ENCODE measurements at regions not wholly inside any gene's neighbourhood (a gene's known extent, or its start where the extent isn't known, plus 50 kb on each side); places are given as distances from the start of the nearest gene placed in this dataset.

- ChIA-PET CTCF (no interaction called here), POLR2A (no interaction called here)
- H3K4me3 ChIP-seq (ENCODE audit: low read depth, low read length) = no peak overlapping the region
- intact Hi-C loops (cut with micrococcal nuclease; ENCODE audit: unreplicated experiment) = no loop called here
- BruUV-seq (replicated peaks) = no TSS peak
- peaks cover 53% of the 10 kb centered on the region for H3K9me3 Mint-ChIP-seq (ENCODE audit: unreplicated experiment)
- H3K36me3 Mint-ChIP-seq (ENCODE audit: insufficient read depth, unreplicated experiment) = no peaks in the 10 kb centered on the region
- H3K36me3 ChIP-seq (ENCODE audit: control insufficient read depth, insufficient read depth, low read length) = no peaks in the 10 kb centered on the region
- TF ChIP-seq, protein P1, sequence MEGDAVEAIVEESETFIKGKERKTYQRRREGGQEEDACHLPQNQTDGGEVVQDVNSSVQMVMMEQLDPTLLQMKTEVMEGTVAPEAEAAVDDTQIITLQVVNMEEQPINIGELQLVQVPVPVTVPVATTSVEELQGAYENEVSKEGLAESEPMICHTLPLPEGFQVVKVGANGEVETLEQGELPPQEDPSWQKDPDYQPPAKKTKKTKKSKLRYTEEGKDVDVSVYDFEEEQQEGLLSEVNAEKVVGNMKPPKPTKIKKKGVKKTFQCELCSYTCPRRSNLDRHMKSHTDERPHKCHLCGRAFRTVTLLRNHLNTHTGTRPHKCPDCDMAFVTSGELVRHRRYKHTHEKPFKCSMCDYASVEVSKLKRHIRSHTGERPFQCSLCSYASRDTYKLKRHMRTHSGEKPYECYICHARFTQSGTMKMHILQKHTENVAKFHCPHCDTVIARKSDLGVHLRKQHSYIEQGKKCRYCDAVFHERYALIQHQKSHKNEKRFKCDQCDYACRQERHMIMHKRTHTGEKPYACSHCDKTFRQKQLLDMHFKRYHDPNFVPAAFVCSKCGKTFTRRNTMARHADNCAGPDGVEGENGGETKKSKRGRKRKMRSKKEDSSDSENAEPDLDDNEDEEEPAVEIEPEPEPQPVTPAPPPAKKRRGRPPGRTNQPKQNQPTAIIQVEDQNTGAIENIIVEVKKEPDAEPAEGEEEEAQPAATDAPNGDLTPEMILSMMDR (IDR thresholded peaks at IDR 0.05; ENCODE audit: insufficient read depth in 1 of 2, low read depth in 1 of 2, low read length in 1 of 2, severe bottlenecking in 1 of 2, unreplicated experiment in 1 of 2) = peak in 1 of 2 experiments; percentile 11
- H3K27ac Mint-ChIP-seq (ENCODE audit: unreplicated experiment) = no peak overlapping the region
- H3K27me3 Mint-ChIP-seq (ENCODE audit: insufficient read depth, unreplicated experiment) = no peaks in the 10 kb centered on the region
- H3K9me3 ChIP-seq = no peaks in the 10 kb centered on the region
- no peaks in the 10 kb centered on the region for H3K4me1 ChIP-seq
- no peaks in the 10 kb centered on the region for H3K27me3 ChIP-seq (replicated peaks; ENCODE audit: control insufficient read depth, insufficient read depth, low read length)
- H3K4me1 Mint-ChIP-seq (ENCODE audit: low read depth, unreplicated experiment) = peaks cover 10% of the 10 kb centered on the region
- no peak overlapping the region for H3K4me3 Mint-ChIP-seq (ENCODE audit: unreplicated experiment)
- no peak for DNase-seq
Observed at GRCh38 chr6:168908887-168909286, 344.8 kb downstream of the THBS2 start.

DNA sequence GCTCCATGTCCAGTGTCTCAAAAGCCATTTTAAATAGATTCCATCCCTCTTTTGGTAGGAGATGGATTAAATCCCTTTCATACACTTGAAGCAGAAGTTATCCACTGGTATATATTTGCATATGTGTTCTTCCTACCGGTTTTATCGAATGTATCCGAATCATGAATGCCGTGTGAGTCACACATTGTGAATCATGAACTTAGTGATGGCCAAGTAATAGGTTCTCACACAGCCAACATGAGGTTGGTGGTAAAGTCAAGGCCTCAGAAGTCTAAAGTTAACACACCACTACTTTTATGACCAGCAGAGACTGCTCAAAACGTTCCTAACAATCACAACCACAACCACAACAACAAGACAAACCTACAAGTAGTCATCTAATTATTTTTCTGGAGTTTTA is 345.5 kb downstream of the THBS2 start:
- no peaks in the 10 kb centered on the region for H3K36me3 ChIP-seq (ENCODE audit: control insufficient read depth, insufficient read depth, low read length)
- no peaks in the 10 kb centered on the region for H3K27me3 ChIP-seq (replicated peaks; ENCODE audit: control insufficient read depth, insufficient read depth, low read length)
- no peak overlapping the region for H3K4me3 ChIP-seq (ENCODE audit: low read depth, low read length)
- Mint-ChIP-seq H3K36me3 (ENCODE audit: insufficient read depth, unreplicated experiment) (no peaks in the 10 kb centered on the region), H3K9me3 (ENCODE audit: unreplicated experiment) (peaks cover 52% of the 10 kb centered on the region), H3K27ac (ENCODE audit: unreplicated experiment) (no peak overlapping the region), H3K4me3 (ENCODE audit: unreplicated experiment) (no peak overlapping the region), H3K27me3 (ENCODE audit: insufficient read depth, unreplicated experiment) (no peaks in the 10 kb centered on the region), H3K4me1 (ENCODE audit: low read depth, unreplicated experiment) (peaks cover 10% of the 10 kb centered on the region)
- intact Hi-C loops (cut with micrococcal nuclease; ENCODE audit: unreplicated experiment) = no loop called here
- no TSS peak for BruUV-seq (replicated peaks)
- H3K4me1 ChIP-seq = no peaks in the 10 kb centered on the region
- CTCF ChIA-PET = no interaction called here
- H3K9me3 ChIP-seq = no peaks in the 10 kb centered on the region
- no peak for DNase-seq
- POLR2A ChIA-PET = no interaction called here
- TF ChIP-seq, protein P1 (IDR thresholded peaks at IDR 0.05; ENCODE audit: insufficient read depth in 1 of 2, low read depth in 1 of 2, low read length in 1 of 2, severe bottlenecking in 1 of 2, unreplicated experiment in 1 of 2) = no peak

- H3K4me3 Mint-ChIP-seq (ENCODE audit: unreplicated experiment) = no peak overlapping the region
- no peaks in the 10 kb centered on the region for H3K4me1 Mint-ChIP-seq (ENCODE audit: low read depth, unreplicated experiment)
- no peaks in the 10 kb centered on the region for H3K36me3 Mint-ChIP-seq (ENCODE audit: insufficient read depth, unreplicated experiment)
- Histone ChIP-seq H3K9me3 (no peaks in the 10 kb centered on the region), H3K36me3 (ENCODE audit: control insufficient read depth, insufficient read depth, low read length) (no peaks in the 10 kb centered on the region), H3K4me3 (ENCODE audit: low read depth, low read length) (no peak overlapping the region), H3K27me3 (replicated peaks; ENCODE audit: control insufficient read depth, insufficient read depth, low read length) (no peaks in the 10 kb centered on the region), H3K4me1 (no peaks in the 10 kb centered on the region)
- no peaks in the 10 kb centered on the region for H3K27me3 Mint-ChIP-seq (ENCODE audit: insufficient read depth, unreplicated experiment)
- DNase-seq = no peak
- H3K9me3 Mint-ChIP-seq (ENCODE audit: unreplicated experiment) = peaks cover 35% of the 10 kb centered on the region
- H3K27ac Mint-ChIP-seq (ENCODE audit: unreplicated experiment) = no peak overlapping the region
- BruUV-seq (replicated peaks) = no TSS peak
- intact Hi-C loops (cut with micrococcal nuclease; ENCODE audit: unreplicated experiment) = no loop called here
- ChIA-PET POLR2A (no interaction called here), CTCF (no interaction called here)
- TF ChIP-seq, protein P1 (IDR thresholded peaks at IDR 0.05; ENCODE audit: insufficient read depth in 1 of 2, low read depth in 1 of 2, low read length in 1 of 2, severe bottlenecking in 1 of 2, unreplicated experiment in 1 of 2) = no peak
Observed at GRCh38 chr6:168906391-168906790, 347.3 kb downstream of the THBS2 start.
